HEK293 (cell line): ENCODE measurements at regions not wholly inside any gene's neighbourhood (a gene's known extent, or its start where the extent isn't known, plus 50 kb on each side); places are given as distances from the start of the nearest gene placed in this dataset.
"Not testable (repeated sequence)": the region's sequence is repeated elsewhere in the genome, so short reads cannot be mapped to it uniquely, and the experiment has no call there.

Source experiments
- CTCF ChIA-PET: fragments of 350-600 bp; formaldehyde crosslinking; extraction: SDS; loops from one replicate; lab custom pipeline; 2021; ENCODE audit warnings: antibody characterized with exemption; lab: Yijun Ruan, JAX
- POLR2A ChIA-PET: fragments of 300-600 bp; formaldehyde crosslinking; extraction: SDS; loops from one replicate; lab custom pipeline; 2020; ENCODE audit warnings: antibody characterized with exemption, inconsistent platforms; lab: Yijun Ruan, JAX
- H3K27ac ChIP-seq: fragments of 200-500 bp; sonication (Bioruptor generic); 2 replicates; pipeline ENCODE4 v1.5.1; 2014; ENCODE audit warnings: low read depth, low read length, control low read depth, inconsistent platforms; ENCODE audit errors: extremely low read depth
- H3K36me3 ChIP-seq, 2 experiments: fragments of 200-500 bp in 1 of 2; sonication (Bioruptor generic) in 1 of 2; 1 replicate in 1 of 2; 2 replicates in 1 of 2; pipeline ENCODE4 v1.5.1; 2014 to 2017; ENCODE audit warnings: inconsistent platforms in 2 of 2, low read length in 2 of 2; ENCODE audit not compliant: control insufficient read depth in 2 of 2, insufficient read depth in 1 of 2
- H3K4me1 ChIP-seq: fragments of 200-500 bp; sonication (Bioruptor generic); 2 replicates; pipeline ENCODE4 v1.5.1; 2014; ENCODE audit warnings: mild to moderate bottlenecking, low read length, inconsistent platforms; ENCODE audit not compliant: control insufficient read depth, insufficient read depth
- H3K4me3 ChIP-seq: 2 replicates; pipeline ENCODE4 v1.5.1; 2011; ENCODE audit warnings: low read depth, mild to moderate bottlenecking, control low read depth, low read length, moderate library complexity
- H3K9me3 ChIP-seq: fragments of 200-500 bp; sonication (Bioruptor generic); 2 replicates; pipeline ENCODE4 v1.5.1; 2014; ENCODE audit warnings: low read depth, low read length, inconsistent platforms; ENCODE audit not compliant: control insufficient read depth, insufficient read depth
- SETDB1 ChIP-seq: IDR thresholded peaks from one replicate; pipeline ENCODE4 v1.6.1; 2017; ENCODE audit warnings: mild to moderate bottlenecking, low read length, moderate library complexity, mixed read lengths; ENCODE audit not compliant: insufficient read length
- TRIM28 ChIP-seq: IDR thresholded peaks from 2 replicates; pipeline ENCODE4 v1.6.1; 2011; ENCODE audit warnings: low read length, control low read depth, borderline replicate concordance
- ZNF132 ChIP-seq: fragments of 450-650 bp; formaldehyde crosslinking; IDR thresholded peaks from 2 replicates; pipeline ENCODE4 v1.5.1; 2017; ENCODE audit warnings: missing biosample characterization, missing genetic modification characterization, borderline replicate concordance
- ZNF146 ChIP-seq: fragments of 450-650 bp; formaldehyde crosslinking; IDR thresholded peaks from 2 replicates; pipeline ENCODE4 v1.5.1; 2016; ENCODE audit warnings: missing biosample characterization, missing genetic modification characterization
- ZNF280D ChIP-seq: fragments of 450-650 bp; formaldehyde crosslinking; IDR thresholded peaks from 2 replicates; pipeline ENCODE4 v1.5.1; 2016; ENCODE audit warnings: missing biosample characterization, missing genetic modification characterization
- ZNF324 ChIP-seq: fragments of 450-650 bp; formaldehyde crosslinking; IDR thresholded peaks from 2 replicates; pipeline ENCODE4 v1.5.1; 2016; ENCODE audit warnings: missing biosample characterization, missing genetic modification characterization
- ZNF560 ChIP-seq: fragments of 450-650 bp; formaldehyde crosslinking; IDR thresholded peaks from 2 replicates; pipeline ENCODE4 v1.5.1; 2017; ENCODE audit warnings: missing biosample characterization, missing genetic modification characterization, borderline replicate concordance
- ZNF639 ChIP-seq: fragments of 450-650 bp; formaldehyde crosslinking; IDR thresholded peaks from 2 replicates; pipeline ENCODE4 v1.5.1; 2016; ENCODE audit warnings: missing biosample characterization, missing genetic modification characterization
- ZNF777 ChIP-seq: fragments of 450-650 bp; formaldehyde crosslinking; IDR thresholded peaks from 2 replicates; pipeline ENCODE4 v1.5.1; 2017; ENCODE audit warnings: missing biosample characterization, missing genetic modification characterization, borderline replicate concordance
- ZNF792 ChIP-seq: fragments of 450-650 bp; formaldehyde crosslinking; IDR thresholded peaks from 2 replicates; pipeline ENCODE4 v1.5.1; 2016; ENCODE audit warnings: missing biosample characterization, missing genetic modification characterization
- TF ChIP-seq, protein P1 (sequence below): fragments of 450-650 bp; formaldehyde crosslinking; IDR thresholded peaks from 2 replicates; pipeline ENCODE4 v1.5.1; 2016; ENCODE audit warnings: missing biosample characterization, missing genetic modification characterization
- TF ChIP-seq, protein P2 (sequence below): fragments of 450-650 bp; formaldehyde crosslinking; IDR thresholded peaks from 2 replicates; pipeline ENCODE4; 2016; ENCODE audit warnings: missing biosample characterization, missing genetic modification characterization

DNA sequence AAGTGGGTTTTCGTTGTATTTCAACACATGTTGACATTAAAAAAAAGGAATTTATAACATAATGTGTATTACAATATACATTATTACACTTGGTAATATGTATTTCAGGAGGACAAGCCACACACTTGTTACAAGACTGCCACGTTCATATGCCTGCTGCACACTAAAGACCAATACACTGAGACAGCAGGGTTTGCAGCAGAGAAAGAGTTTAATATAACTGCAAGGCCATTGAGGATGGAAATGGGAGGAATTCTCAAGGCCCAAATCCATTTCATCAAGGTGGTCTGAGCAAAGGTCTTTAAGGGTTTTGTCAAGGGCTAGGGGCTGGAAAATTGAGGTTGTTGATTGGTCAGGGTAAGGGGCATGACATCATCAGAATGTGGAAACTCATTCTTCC lies 1017.8 kb upstream of the CDH10 start:
- ChIA-PET CTCF (no interaction called here), POLR2A (no interaction called here)
- no peaks in the 10 kb centered on the region for H3K4me1 ChIP-seq
- H3K36me3 ChIP-seq, result no peaks in the 10 kb centered on the region
- H3K27ac ChIP-seq, result no peak overlapping the region
- no peaks in the 10 kb centered on the region for H3K9me3 ChIP-seq
- TF ChIP-seq ZNF560 (tag by site-specific recombination), result no peak
- TF ChIP-seq SETDB1, result peak; percentile 67
- TF ChIP-seq TRIM28, result peak; percentile 81; the same call in 1 of the 2 replicates
- TF ChIP-seq ZNF132 (tag by site-specific recombination), result no peak
- H3K4me3 ChIP-seq, result no peak overlapping the region

DNA sequence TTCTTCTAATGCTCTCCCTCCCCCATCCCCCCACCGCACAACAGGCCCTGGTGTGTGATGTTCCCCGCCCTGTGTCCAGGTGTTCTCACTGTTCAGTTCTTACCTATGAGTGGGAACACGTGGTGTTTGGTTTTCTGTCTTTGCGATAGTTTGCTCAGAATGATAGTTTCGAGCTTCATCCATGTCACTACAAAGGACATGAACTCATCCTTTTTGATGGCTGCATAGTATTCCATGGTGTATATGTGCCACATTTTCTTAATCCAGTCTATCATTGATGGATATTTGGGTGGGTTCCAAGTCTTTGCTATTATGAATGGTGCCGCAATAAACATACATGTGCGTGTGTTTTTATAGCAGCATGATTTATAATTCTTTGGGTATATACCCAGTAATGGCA lies 1005.5 kb upstream of the CDH10 start:
- POLR2A ChIA-PET, result not testable (repeated sequence)

DNA sequence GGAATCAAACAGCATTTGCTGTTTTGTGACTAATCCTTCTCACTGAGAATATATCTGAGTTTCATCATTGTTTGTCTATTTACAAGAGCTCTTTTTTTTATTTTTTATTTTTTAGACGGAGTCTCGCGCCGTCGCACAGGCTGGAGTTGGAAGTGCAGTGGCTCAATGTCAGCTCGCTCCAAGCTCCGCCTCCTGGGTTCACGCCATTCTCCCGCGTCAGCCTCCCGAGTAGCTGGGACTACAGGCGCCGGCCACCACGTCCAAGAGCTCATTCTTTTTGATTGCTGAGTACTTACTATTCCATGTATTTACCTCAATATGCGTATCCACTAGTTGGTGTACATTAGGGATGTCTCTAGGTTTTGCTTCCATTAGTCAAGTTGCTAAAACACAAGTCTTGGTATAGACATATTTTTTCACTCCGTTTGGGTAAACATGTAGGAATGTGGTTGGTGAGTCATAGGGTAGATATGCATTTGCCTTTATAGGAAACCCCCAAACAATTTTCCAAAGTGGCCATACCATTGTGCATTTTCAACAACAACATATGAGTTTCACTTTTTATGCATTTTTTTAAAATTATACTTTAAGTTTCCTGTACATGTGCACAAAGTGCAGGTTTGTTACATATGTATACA lies 1005.0 kb upstream of the CDH10 start:
- TF ChIP-seq ZNF777 (tag by site-specific recombination) (no peak), ZNF639 (no peak), ZNF792 (tag by site-specific recombination) (no peak), ZNF324 (tag by site-specific recombination) (no peak)
- TF ChIP-seq, protein P1, sequence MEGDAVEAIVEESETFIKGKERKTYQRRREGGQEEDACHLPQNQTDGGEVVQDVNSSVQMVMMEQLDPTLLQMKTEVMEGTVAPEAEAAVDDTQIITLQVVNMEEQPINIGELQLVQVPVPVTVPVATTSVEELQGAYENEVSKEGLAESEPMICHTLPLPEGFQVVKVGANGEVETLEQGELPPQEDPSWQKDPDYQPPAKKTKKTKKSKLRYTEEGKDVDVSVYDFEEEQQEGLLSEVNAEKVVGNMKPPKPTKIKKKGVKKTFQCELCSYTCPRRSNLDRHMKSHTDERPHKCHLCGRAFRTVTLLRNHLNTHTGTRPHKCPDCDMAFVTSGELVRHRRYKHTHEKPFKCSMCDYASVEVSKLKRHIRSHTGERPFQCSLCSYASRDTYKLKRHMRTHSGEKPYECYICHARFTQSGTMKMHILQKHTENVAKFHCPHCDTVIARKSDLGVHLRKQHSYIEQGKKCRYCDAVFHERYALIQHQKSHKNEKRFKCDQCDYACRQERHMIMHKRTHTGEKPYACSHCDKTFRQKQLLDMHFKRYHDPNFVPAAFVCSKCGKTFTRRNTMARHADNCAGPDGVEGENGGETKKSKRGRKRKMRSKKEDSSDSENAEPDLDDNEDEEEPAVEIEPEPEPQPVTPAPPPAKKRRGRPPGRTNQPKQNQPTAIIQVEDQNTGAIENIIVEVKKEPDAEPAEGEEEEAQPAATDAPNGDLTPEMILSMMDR (tag by site-specific recombination), result no peak
- TF ChIP-seq, protein P2, sequence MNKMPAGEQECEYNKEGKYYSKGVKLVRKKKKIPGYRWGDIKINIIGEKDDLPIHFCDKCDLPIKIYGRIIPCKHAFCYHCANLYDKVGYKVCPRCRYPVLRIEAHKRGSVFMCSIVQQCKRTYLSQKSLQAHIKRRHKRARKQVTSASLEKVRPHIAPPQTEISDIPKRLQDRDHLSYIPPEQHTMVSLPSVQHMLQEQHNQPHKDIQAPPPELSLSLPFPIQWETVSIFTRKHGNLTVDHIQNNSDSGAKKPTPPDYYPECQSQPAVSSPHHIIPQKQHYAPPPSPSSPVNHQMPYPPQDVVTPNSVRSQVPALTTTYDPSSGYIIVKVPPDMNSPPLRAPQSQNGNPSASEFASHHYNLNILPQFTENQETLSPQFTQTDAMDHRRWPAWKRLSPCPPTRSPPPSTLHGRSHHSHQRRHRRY, result no peak
- H3K27ac ChIP-seq, result no peak overlapping the region
- H3K4me3 ChIP-seq, result no peak overlapping the region
- POLR2A ChIA-PET, result no interaction called here
- no peaks in the 10 kb centered on the region for H3K36me3 ChIP-seq
- CTCF ChIA-PET, result no interaction called here
- no peaks in the 10 kb centered on the region for H3K4me1 ChIP-seq
- no peaks in the 10 kb centered on the region for H3K9me3 ChIP-seq

More for the DNA sequence above, 1005.5 kb upstream of the CDH10 start:
- CTCF ChIA-PET, result interaction anchor here (0.6 kb wide), 1 partner anchor 10 kb away, joined by 3 read pairs; no protein-coding TSS in a partner anchor
- TF ChIP-seq ZNF280D (tag by site-specific recombination), result 0 out of 2 replicates have a peak, but pooled peaks have one; percentile 32
- TF ChIP-seq ZNF146 (tag by site-specific recombination), result peak; percentile 72
- TF ChIP-seq, all 188 proteins: peak for 2; not testable (repeated sequence) for 186
- not testable (repeated sequence) for H3K4me1 ChIP-seq, H3K36me3 ChIP-seq, H3K4me3 ChIP-seq, H3K27ac ChIP-seq, H3K9me3 ChIP-seq
